GM23338 (cell line): ENCODE measurements at regions not wholly inside any gene's neighbourhood (a gene's known extent, or its start where the extent isn't known, plus 50 kb on each side); places are given as distances from the start of the nearest gene placed in this dataset.

Experiments used
- ATAC-seq: fragments of 200-7000 bp; cut with Tn5 transposase; 3 replicates; pipeline ENCODE4 v1.9.1; 2020
- DNase-seq: peaks from one replicate; pipeline ENCODE4 v3.0.0-alpha.2; 2015; ENCODE audit warnings: low spot score
- H2AFZ ChIP-seq: fragments of 200-600 bp; sonication (generic); 2 replicates; pipeline ENCODE4 v1.8.0; 2016; ENCODE audit warnings: antibody characterized with exemption, mild to moderate bottlenecking, moderate library complexity
- H3F3A ChIP-seq: fragments of 200-600 bp; sonication (generic); replicated peaks from 2 replicates; pipeline ENCODE4 v1.8.0; 2017; ENCODE audit warnings: antibody characterized with exemption, mixed run types, low read depth
- H3K27ac ChIP-seq: fragments of 200-600 bp; sonication (generic); 2 replicates; pipeline ENCODE4 v1.6.1; 2016; ENCODE audit warnings: low read depth
- H3K27me3 ChIP-seq: fragments of 200-600 bp; sonication (generic); 2 replicates; pipeline ENCODE4 v1.8.0; 2016; ENCODE audit warnings: mild to moderate bottlenecking, mixed run types, moderate library complexity; ENCODE audit not compliant: insufficient read depth
- H3K36me3 ChIP-seq: fragments of 200-600 bp; sonication (generic); 2 replicates; pipeline ENCODE4 v1.8.0; 2016; ENCODE audit warnings: mild to moderate bottlenecking; ENCODE audit not compliant: insufficient read depth
- H3K4me1 ChIP-seq: fragments of 200-600 bp; sonication (generic); 2 replicates; pipeline ENCODE4 v1.8.0; 2016; ENCODE audit warnings: mild to moderate bottlenecking, moderate library complexity; ENCODE audit not compliant: insufficient read depth
- H3K4me2 ChIP-seq: fragments of 200-600 bp; sonication (generic); 2 replicates; pipeline ENCODE4 v1.7.1; 2017; ENCODE audit warnings: mixed run types
- H3K4me3 ChIP-seq: fragments of 200-600 bp; sonication (generic); 2 replicates; pipeline ENCODE4 v1.6.1; 2016; ENCODE audit warnings: mixed run types
- H3K79me2 ChIP-seq: fragments of 200-600 bp; sonication (generic); replicated peaks from 2 replicates; pipeline ENCODE4 v1.8.0; 2017; ENCODE audit warnings: mild to moderate bottlenecking; ENCODE audit not compliant: insufficient read depth
- H3K9me2 ChIP-seq: fragments of 200-600 bp; sonication (generic); 2 replicates; pipeline ENCODE4 v1.8.0; 2017; ENCODE audit not compliant: insufficient read depth
- H4K20me1 ChIP-seq: fragments of 200-600 bp; sonication (generic); replicated peaks from 2 replicates; pipeline ENCODE4 v1.8.0; 2017; ENCODE audit warnings: mild to moderate bottlenecking; ENCODE audit not compliant: insufficient read depth
- H3K27ac Mint-ChIP-seq: 2 replicates; pipeline ENCODE4 v1.8.0; 2020; ENCODE audit warnings: inconsistent platforms, mild to moderate bottlenecking, moderate library complexity, mixed read lengths
- H3K27me3 Mint-ChIP-seq: 3 replicates; pipeline ENCODE4 v1.8.0; 2022; ENCODE audit warnings: low read depth, mild to moderate bottlenecking, moderate library complexity, mixed read lengths, inconsistent platforms; ENCODE audit not compliant: insufficient read depth, poor library complexity
- H3K36me3 Mint-ChIP-seq: 3 replicates; pipeline ENCODE4 v1.8.0; 2021; ENCODE audit warnings: low read depth, mild to moderate bottlenecking, inconsistent platforms, moderate library complexity, mixed read lengths
- H3K4me1 Mint-ChIP-seq: 3 replicates; pipeline ENCODE4 v1.8.0; 2020; ENCODE audit warnings: mild to moderate bottlenecking, inconsistent platforms, mixed read lengths
- H3K4me3 Mint-ChIP-seq: 3 replicates; pipeline ENCODE4 v1.8.0; 2021; ENCODE audit warnings: moderate library complexity, mild to moderate bottlenecking, inconsistent platforms, mixed read lengths
- H3K9me3 Mint-ChIP-seq: 3 replicates; pipeline ENCODE4 v1.8.0; 2020; ENCODE audit warnings: moderate library complexity, mild to moderate bottlenecking, inconsistent platforms, mixed read lengths
- CREB1 ChIP-seq: fragments of 250-450 bp; sonication (Bioruptor Pico); IDR thresholded peaks from 2 replicates; pipeline ENCODE4 v1.5.0; 2020; ENCODE audit warnings: low read depth, mild to moderate bottlenecking, moderate library complexity
- EZH2 ChIP-seq: fragments of 200-600 bp; sonication (generic); IDR thresholded peaks from one replicate; pipeline ENCODE4 v1.8.0; 2017; ENCODE audit warnings: antibody characterized with exemption, mild to moderate bottlenecking, low read depth; ENCODE audit not compliant: unreplicated experiment
- EZH2phosphoT487 ChIP-seq: fragments of 200-600 bp; sonication (generic); IDR thresholded peaks from one replicate; pipeline ENCODE4 v1.8.1; 2018; ENCODE audit warnings: antibody characterized with exemption; ENCODE audit not compliant: unreplicated experiment
- JUNB ChIP-seq: IDR thresholded peaks from one replicate; pipeline ENCODE4 v1.6.1; 2016; ENCODE audit warnings: antibody characterized with exemption; ENCODE audit not compliant: unreplicated experiment
- POLR2AphosphoS5 ChIP-seq: IDR thresholded peaks from 2 replicates; pipeline ENCODE4 v1.6.1; 2016; ENCODE audit warnings: antibody characterized with exemption, low read depth
- STAT1 ChIP-seq: IDR thresholded peaks from one replicate; pipeline ENCODE4 v1.6.1; 2016; ENCODE audit warnings: antibody characterized with exemption; ENCODE audit not compliant: unreplicated experiment
- ZNF331 ChIP-seq: fragments of 250-450 bp; sonication (Bioruptor Pico); IDR thresholded peaks from 2 replicates; pipeline ENCODE4 v1.5.0; 2020; ENCODE audit warnings: low read depth, mild to moderate bottlenecking, moderate library complexity
- TF ChIP-seq, protein P1 (sequence below), 2 experiments: fragments of 200-600 bp in 1 of 2; sonication (generic) in 1 of 2; conservative IDR thresholded peaks; 2 replicates each; pipeline versions ENCODE4 v1.5.1 to v1.6.1; 2016 to 2017; ENCODE audit warnings: antibody characterized with exemption in 2 of 2, low read depth in 2 of 2, mild to moderate bottlenecking in 2 of 2, moderate library complexity in 1 of 2
- TF ChIP-seq, protein P2 (sequence below): IDR thresholded peaks from 2 replicates; pipeline ENCODE4 v1.6.1; 2016; ENCODE audit warnings: antibody characterized with exemption
- TF ChIP-seq, protein P3 (sequence below): IDR thresholded peaks from one replicate; pipeline ENCODE4 v1.6.1; 2018; ENCODE audit warnings: antibody characterized with exemption; ENCODE audit not compliant: unreplicated experiment

- H3K4me1 ChIP-seq = peaks cover 9% of the 10 kb centered on the region
- no peak for ATAC-seq
- TF ChIP-seq ZNF331 (CRISPR knock-in tag) (no peak), EZH2 (no peak), POLR2AphosphoS5 (no peak), EZH2phosphoT487 (no peak)
- TF ChIP-seq, protein P1, sequence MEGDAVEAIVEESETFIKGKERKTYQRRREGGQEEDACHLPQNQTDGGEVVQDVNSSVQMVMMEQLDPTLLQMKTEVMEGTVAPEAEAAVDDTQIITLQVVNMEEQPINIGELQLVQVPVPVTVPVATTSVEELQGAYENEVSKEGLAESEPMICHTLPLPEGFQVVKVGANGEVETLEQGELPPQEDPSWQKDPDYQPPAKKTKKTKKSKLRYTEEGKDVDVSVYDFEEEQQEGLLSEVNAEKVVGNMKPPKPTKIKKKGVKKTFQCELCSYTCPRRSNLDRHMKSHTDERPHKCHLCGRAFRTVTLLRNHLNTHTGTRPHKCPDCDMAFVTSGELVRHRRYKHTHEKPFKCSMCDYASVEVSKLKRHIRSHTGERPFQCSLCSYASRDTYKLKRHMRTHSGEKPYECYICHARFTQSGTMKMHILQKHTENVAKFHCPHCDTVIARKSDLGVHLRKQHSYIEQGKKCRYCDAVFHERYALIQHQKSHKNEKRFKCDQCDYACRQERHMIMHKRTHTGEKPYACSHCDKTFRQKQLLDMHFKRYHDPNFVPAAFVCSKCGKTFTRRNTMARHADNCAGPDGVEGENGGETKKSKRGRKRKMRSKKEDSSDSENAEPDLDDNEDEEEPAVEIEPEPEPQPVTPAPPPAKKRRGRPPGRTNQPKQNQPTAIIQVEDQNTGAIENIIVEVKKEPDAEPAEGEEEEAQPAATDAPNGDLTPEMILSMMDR (conservative IDR thresholded peaks at IDR 0.05; ENCODE audit: low read depth in 2 of 2) = no peak
- Mint-ChIP-seq H3K27ac (no peak overlapping the region), H3K4me3 (no peak overlapping the region), H3K36me3 (no peaks in the 10 kb centered on the region), H3K4me1 (peaks cover 7% of the 10 kb centered on the region), H3K9me3 (no peaks in the 10 kb centered on the region; the same call in 2 of the 3 replicates), H3K27me3 (no peaks in the 10 kb centered on the region)
- no peaks in the 10 kb centered on the region for H4K20me1 ChIP-seq
- H3K27me3 ChIP-seq = no peaks in the 10 kb centered on the region
- H3K27ac ChIP-seq = no peak overlapping the region
- no peak overlapping the region for H3K4me3 ChIP-seq
- no peak overlapping the region for H3K4me2 ChIP-seq
- H3F3A ChIP-seq = no peaks in the 10 kb centered on the region
- H3K36me3 ChIP-seq = no peaks in the 10 kb centered on the region
- H3K9me2 ChIP-seq = no peaks in the 10 kb centered on the region
- no peak for DNase-seq
- H2AFZ ChIP-seq = no peak overlapping the region
- no peaks in the 10 kb centered on the region for H3K79me2 ChIP-seq
Measured at GRCh38 chr2:56933976-56934375, 750.2 kb downstream of the CCDC85A start.

DNA sequence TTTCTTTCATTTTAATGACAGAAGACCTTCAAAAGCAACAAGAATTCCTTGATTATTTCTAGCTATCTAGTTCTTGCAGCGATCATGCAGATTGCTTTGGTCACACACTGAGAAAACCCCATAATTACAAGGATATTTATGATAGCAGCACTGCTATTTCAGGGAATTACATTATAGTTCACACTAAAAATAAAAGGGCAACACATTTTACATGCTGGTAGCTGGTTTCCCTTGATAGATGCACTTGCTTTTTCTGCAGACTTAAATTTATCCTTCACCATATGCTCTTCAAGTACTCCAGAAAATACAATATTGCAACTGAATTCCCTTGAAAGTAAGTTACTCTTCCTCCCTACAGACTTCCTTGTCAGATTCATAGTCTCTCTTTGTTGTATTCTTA is 751.1 kb downstream of the CCDC85A start:
- peaks cover 9% of the 10 kb centered on the region for H3K4me1 Mint-ChIP-seq
- H3K9me3 Mint-ChIP-seq = no peaks in the 10 kb centered on the region
- H3K27ac Mint-ChIP-seq = no peak overlapping the region
- no peak for ATAC-seq
- H3K4me3 ChIP-seq = no peak overlapping the region
- H3F3A ChIP-seq = no peaks in the 10 kb centered on the region
- H3K27me3 Mint-ChIP-seq = no peaks in the 10 kb centered on the region
- H3K27me3 ChIP-seq = no peaks in the 10 kb centered on the region
- H3K27ac ChIP-seq = no peak overlapping the region
- no peak for TF ChIP-seq EZH2phosphoT487
- no peaks in the 10 kb centered on the region for H4K20me1 ChIP-seq
- no peaks in the 10 kb centered on the region for H3K79me2 ChIP-seq
- H3K36me3 Mint-ChIP-seq = no peaks in the 10 kb centered on the region
- no peaks in the 10 kb centered on the region for H3K36me3 ChIP-seq
- H3K4me2 ChIP-seq = no peak overlapping the region
- H3K9me2 ChIP-seq = no peaks in the 10 kb centered on the region
- DNase-seq = no peak
- peaks cover 9% of the 10 kb centered on the region for H3K4me1 ChIP-seq
- no peak overlapping the region for H3K4me3 Mint-ChIP-seq
- no peak overlapping the region for H2AFZ ChIP-seq

GRCh38 chr2:56940054-56940453 is 756.3 kb downstream of the CCDC85A start:
- no peak overlapping the region for H3K4me3 ChIP-seq
- no peak for TF ChIP-seq CREB1 (CRISPR knock-in tag)
- TF ChIP-seq, protein P2, sequence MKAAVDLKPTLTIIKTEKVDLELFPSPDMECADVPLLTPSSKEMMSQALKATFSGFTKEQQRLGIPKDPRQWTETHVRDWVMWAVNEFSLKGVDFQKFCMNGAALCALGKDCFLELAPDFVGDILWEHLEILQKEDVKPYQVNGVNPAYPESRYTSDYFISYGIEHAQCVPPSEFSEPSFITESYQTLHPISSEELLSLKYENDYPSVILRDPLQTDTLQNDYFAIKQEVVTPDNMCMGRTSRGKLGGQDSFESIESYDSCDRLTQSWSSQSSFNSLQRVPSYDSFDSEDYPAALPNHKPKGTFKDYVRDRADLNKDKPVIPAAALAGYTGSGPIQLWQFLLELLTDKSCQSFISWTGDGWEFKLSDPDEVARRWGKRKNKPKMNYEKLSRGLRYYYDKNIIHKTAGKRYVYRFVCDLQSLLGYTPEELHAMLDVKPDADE = no peak
- TF ChIP-seq, protein P3, sequence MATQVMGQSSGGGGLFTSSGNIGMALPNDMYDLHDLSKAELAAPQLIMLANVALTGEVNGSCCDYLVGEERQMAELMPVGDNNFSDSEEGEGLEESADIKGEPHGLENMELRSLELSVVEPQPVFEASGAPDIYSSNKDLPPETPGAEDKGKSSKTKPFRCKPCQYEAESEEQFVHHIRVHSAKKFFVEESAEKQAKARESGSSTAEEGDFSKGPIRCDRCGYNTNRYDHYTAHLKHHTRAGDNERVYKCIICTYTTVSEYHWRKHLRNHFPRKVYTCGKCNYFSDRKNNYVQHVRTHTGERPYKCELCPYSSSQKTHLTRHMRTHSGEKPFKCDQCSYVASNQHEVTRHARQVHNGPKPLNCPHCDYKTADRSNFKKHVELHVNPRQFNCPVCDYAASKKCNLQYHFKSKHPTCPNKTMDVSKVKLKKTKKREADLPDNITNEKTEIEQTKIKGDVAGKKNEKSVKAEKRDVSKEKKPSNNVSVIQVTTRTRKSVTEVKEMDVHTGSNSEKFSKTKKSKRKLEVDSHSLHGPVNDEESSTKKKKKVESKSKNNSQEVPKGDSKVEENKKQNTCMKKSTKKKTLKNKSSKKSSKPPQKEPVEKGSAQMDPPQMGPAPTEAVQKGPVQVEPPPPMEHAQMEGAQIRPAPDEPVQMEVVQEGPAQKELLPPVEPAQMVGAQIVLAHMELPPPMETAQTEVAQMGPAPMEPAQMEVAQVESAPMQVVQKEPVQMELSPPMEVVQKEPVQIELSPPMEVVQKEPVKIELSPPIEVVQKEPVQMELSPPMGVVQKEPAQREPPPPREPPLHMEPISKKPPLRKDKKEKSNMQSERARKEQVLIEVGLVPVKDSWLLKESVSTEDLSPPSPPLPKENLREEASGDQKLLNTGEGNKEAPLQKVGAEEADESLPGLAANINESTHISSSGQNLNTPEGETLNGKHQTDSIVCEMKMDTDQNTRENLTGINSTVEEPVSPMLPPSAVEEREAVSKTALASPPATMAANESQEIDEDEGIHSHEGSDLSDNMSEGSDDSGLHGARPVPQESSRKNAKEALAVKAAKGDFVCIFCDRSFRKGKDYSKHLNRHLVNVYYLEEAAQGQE = no peak
- TF ChIP-seq JUNB = no peak
- TF ChIP-seq STAT1 = no peak

More at GRCh38 chr2:56940054-56940453, 756.3 kb downstream of the CCDC85A start:
- Histone ChIP-seq H3K36me3 (no peaks in the 10 kb centered on the region), H3K9me2 (no peaks in the 10 kb centered on the region), H3K4me2 (no peak overlapping the region), H3F3A (no peaks in the 10 kb centered on the region), H3K79me2 (no peaks in the 10 kb centered on the region), H3K27ac (no peak overlapping the region), H4K20me1 (no peaks in the 10 kb centered on the region), H2AFZ (no peak overlapping the region), H3K27me3 (no peaks in the 10 kb centered on the region), H3K4me1 (peaks cover 9% of the 10 kb centered on the region)
- no peaks in the 10 kb centered on the region for H3K9me3 Mint-ChIP-seq
- no peaks in the 10 kb centered on the region for H3K36me3 Mint-ChIP-seq
- no peak for DNase-seq
- no peaks in the 10 kb centered on the region for H3K27me3 Mint-ChIP-seq
- H3K27ac Mint-ChIP-seq = no peak overlapping the region
- ATAC-seq = no peak
- H3K4me3 Mint-ChIP-seq = no peak overlapping the region
- H3K4me1 Mint-ChIP-seq = peaks cover 10% of the 10 kb centered on the region
